Breast epithelium (tissue), 3 donors: ENCODE measurements at regions not wholly inside any gene's neighbourhood (a gene's known extent, or its start where the extent isn't known, plus 50 kb on each side); places are given as distances from the start of the nearest gene placed in this dataset.

Source experiments
- POLR2A ChIP-seq: fragments of 450-650 bp; IDR thresholded peaks from one replicate; pipeline ENCODE4 v1.6.1; 2016; ENCODE audit warnings: antibody characterized with exemption, mild to moderate bottlenecking, moderate library complexity
- POLR2AphosphoS5 ChIP-seq, 3 donors: sonication (generic); formaldehyde crosslinking; IDR thresholded peaks; one replicate each; pipeline ENCODE4 v1.6.1; 2017; ENCODE audit warnings: antibody characterized with exemption in 3 of 3
- TF ChIP-seq, protein P1 (sequence below), 3 donors: fragments of 450-650 bp; IDR thresholded peaks; one replicate each; pipeline ENCODE4 v1.5.1; 2016 to 2017; ENCODE audit warnings: antibody characterized with exemption in 3 of 3, mild to moderate bottlenecking in 3 of 3, moderate library complexity in 3 of 3

DNA sequence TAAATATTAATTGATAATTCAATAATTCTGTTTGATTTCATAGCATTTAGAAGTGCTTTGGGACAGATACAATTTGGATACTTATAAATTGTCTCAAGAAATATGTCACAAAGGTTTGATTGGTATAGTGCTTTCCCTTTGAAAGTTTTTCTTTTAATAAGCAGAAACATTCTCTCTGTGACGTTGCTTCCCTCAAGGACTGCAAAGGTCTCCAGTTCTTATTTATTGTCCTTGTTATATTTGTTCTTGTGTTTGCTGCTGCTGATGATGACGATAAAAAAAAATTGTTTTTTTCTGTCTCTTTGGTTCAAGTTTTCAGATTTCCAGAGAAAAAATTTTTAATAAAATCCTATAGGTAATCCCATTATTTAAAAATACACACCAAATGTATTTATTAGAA is 176.3 kb upstream of the CLEC14A start:
- TF ChIP-seq, protein P1, sequence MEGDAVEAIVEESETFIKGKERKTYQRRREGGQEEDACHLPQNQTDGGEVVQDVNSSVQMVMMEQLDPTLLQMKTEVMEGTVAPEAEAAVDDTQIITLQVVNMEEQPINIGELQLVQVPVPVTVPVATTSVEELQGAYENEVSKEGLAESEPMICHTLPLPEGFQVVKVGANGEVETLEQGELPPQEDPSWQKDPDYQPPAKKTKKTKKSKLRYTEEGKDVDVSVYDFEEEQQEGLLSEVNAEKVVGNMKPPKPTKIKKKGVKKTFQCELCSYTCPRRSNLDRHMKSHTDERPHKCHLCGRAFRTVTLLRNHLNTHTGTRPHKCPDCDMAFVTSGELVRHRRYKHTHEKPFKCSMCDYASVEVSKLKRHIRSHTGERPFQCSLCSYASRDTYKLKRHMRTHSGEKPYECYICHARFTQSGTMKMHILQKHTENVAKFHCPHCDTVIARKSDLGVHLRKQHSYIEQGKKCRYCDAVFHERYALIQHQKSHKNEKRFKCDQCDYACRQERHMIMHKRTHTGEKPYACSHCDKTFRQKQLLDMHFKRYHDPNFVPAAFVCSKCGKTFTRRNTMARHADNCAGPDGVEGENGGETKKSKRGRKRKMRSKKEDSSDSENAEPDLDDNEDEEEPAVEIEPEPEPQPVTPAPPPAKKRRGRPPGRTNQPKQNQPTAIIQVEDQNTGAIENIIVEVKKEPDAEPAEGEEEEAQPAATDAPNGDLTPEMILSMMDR (IDR thresholded peaks at IDR 0.05), result no peak
- no peak for TF ChIP-seq POLR2A
- TF ChIP-seq POLR2AphosphoS5 (IDR thresholded peaks at IDR 0.05), result no peak
